B cell (primary cell): ENCODE measurements at regions not wholly inside any gene's neighbourhood (a gene's known extent, or its start where the extent isn't known, plus 50 kb on each side); places are given as distances from the start of the nearest gene placed in this dataset.

Source experiments
- ATAC-seq: fragments of 200-7000 bp; cut with Tn5 transposase; one replicate; pipeline ENCODE4 v1.10.0; 2021; ENCODE audit warnings: low read depth, mild to moderate bottlenecking, moderate number of reproducible peaks, moderate library complexity
- CTCF ChIA-PET: fragments of 350-600 bp; sonication (Branson Sonifier 250); formaldehyde crosslinking; loops from one replicate; lab custom pipeline; 2021; ENCODE audit warnings: antibody characterized with exemption, inconsistent platforms; lab: Charles Lee
- POLR2A ChIA-PET: fragments of 350-600 bp; sonication (Branson Sonifier 250); formaldehyde crosslinking; loops from one replicate; lab custom pipeline; 2021; ENCODE audit warnings: antibody characterized with exemption; lab: Charles Lee
- DNase-seq: peaks from one replicate; pipeline ENCODE4 v3.0.0; 2013
- H2AFZ ChIP-seq: 2 replicates; pipeline ENCODE4 v1.6.1; 2012; ENCODE audit warnings: mild to moderate bottlenecking, low read depth, low read length; ENCODE audit not compliant: insufficient read depth, poor library complexity, severe bottlenecking
- H3K27ac ChIP-seq, 2 donors: 1 replicate in 1 of 2; 2 replicates in 1 of 2; pipeline ENCODE4 v1.5.1; 2012 to 2013; ENCODE audit warnings: low read length in 2 of 2, mild to moderate bottlenecking in 2 of 2, moderate library complexity in 1 of 2
- H3K27me3 ChIP-seq, 4 experiments: fragments of 200-600 bp in 1 of 4; sonication (generic) in 1 of 4; replicated peaks in 1 of 4; 1 replicate in 2 of 4; 2 replicates in 2 of 4; pipeline versions ENCODE4 v1.6.1 to v1.7.0; 2013 to 2016; ENCODE audit warnings: low read length in 3 of 4, mild to moderate bottlenecking in 2 of 4, mixed read lengths in 1 of 4, moderate library complexity in 1 of 4; ENCODE audit not compliant: insufficient read depth in 4 of 4, control insufficient read depth in 3 of 4; ENCODE audit errors: control extremely low read depth in 1 of 4
- H3K36me3 ChIP-seq, 2 experiments: replicated peaks in 1 of 2; 1 replicate in 1 of 2; 2 replicates in 1 of 2; pipeline versions ENCODE4 v1.6.1 to v1.7.1; 2013; ENCODE audit warnings: low read length in 1 of 2; ENCODE audit not compliant: insufficient read depth in 2 of 2, control insufficient read depth in 1 of 2; ENCODE audit errors: control extremely low read depth in 1 of 2, extremely low read depth in 1 of 2
- H3K4me1 ChIP-seq, 2 donors: fragments of 200-600 bp in 1 of 2; sonication (generic) in 1 of 2; 1 replicate in 1 of 2; 2 replicates in 1 of 2; pipeline versions ENCODE4 v1.5.1 to v1.6.1; 2013 to 2017; ENCODE audit warnings: low read length in 2 of 2; ENCODE audit not compliant: control insufficient read depth in 2 of 2, insufficient read depth in 2 of 2
- H3K4me2 ChIP-seq: replicated peaks from 2 replicates; pipeline ENCODE3; 2012; ENCODE audit warnings: mild to moderate bottlenecking, low read depth, low read length; ENCODE audit not compliant: poor library complexity, severe bottlenecking
- H3K4me3 ChIP-seq, 5 experiments: fragments of 200-600 bp in 1 of 5; sonication (generic) in 1 of 5; 1 replicate in 3 of 5; 2 replicates in 2 of 5; pipeline versions ENCODE4 v1.5.1 to v1.7.0; 2011 to 2016; ENCODE audit warnings: low read length in 4 of 5, mild to moderate bottlenecking in 4 of 5, low read depth in 2 of 5, control low read depth in 1 of 5, moderate library complexity in 1 of 5; ENCODE audit not compliant: insufficient read depth in 1 of 5; ENCODE audit errors: control extremely low read depth in 1 of 5, extremely low read depth in 1 of 5
- H3K79me2 ChIP-seq: fragments of 200-600 bp; sonication (generic); one replicate; pipeline ENCODE4 v1.6.0; 2016; ENCODE audit warnings: low read length; ENCODE audit not compliant: control insufficient read depth, insufficient read depth
- H3K9ac ChIP-seq: fragments of 200-600 bp; sonication (generic); 2 replicates; pipeline ENCODE4 v1.6.1; 2017; ENCODE audit warnings: mild to moderate bottlenecking, low read length, moderate library complexity
- H3K9me3 ChIP-seq, 3 donors: one replicate each; pipeline versions ENCODE4 v1.6.1 to v1.7.1; 2013; ENCODE audit warnings: low read length in 2 of 3; ENCODE audit not compliant: control insufficient read depth in 2 of 3, insufficient read depth in 1 of 3; ENCODE audit errors: control extremely low read depth in 1 of 3
- H4K20me1 ChIP-seq: 2 replicates; pipeline ENCODE4 v1.6.0; 2012; ENCODE audit warnings: mild to moderate bottlenecking, low read length; ENCODE audit not compliant: insufficient read depth, control insufficient read depth, poor library complexity, severe bottlenecking
- H3K27ac Mint-ChIP-seq: one replicate; pipeline ENCODE4 v1.8.0; 2021; ENCODE audit warnings: mixed read lengths
- H3K27me3 Mint-ChIP-seq: one replicate; pipeline ENCODE4 v1.8.0; 2021; ENCODE audit warnings: mixed read lengths
- H3K4me1 Mint-ChIP-seq: one replicate; pipeline ENCODE4 v1.8.0; 2021; ENCODE audit warnings: mixed read lengths
- H3K4me3 Mint-ChIP-seq: one replicate; pipeline ENCODE4 v1.8.0; 2021; ENCODE audit warnings: mixed read lengths
- H3K9me3 Mint-ChIP-seq: one replicate; pipeline ENCODE4 v1.8.0; 2022; ENCODE audit warnings: mixed read lengths; ENCODE audit not compliant: insufficient read depth
- EZH2 ChIP-seq: IDR thresholded peaks from 2 replicates; pipeline ENCODE4 v1.6.1; 2012; ENCODE audit warnings: borderline replicate concordance, low read depth, mild to moderate bottlenecking, moderate library complexity, low read length; ENCODE audit not compliant: insufficient read depth, poor library complexity, severe bottlenecking
- WGBS: methylation state at CpG from one replicate; pipeline ENCODE4 v1.1.5; 2013; ENCODE audit warnings: missing lambda C conversion rate; ENCODE audit not compliant: insufficient coverage; 5-methylcytosine and 5-hydroxymethylcytosine counted together
- intact Hi-C: fragments of 100-400 bp; cut with micrococcal nuclease; formaldehyde crosslinking; loops from one replicate; pipeline ENCODE4 v1.10.0; 2022
- TF ChIP-seq, protein P1 (sequence below): fragments of 200-600 bp; IDR thresholded peaks from one replicate; pipeline ENCODE4 v1.8.0; 2022; ENCODE audit warnings: antibody characterized with exemption, mild to moderate bottlenecking

DNA sequence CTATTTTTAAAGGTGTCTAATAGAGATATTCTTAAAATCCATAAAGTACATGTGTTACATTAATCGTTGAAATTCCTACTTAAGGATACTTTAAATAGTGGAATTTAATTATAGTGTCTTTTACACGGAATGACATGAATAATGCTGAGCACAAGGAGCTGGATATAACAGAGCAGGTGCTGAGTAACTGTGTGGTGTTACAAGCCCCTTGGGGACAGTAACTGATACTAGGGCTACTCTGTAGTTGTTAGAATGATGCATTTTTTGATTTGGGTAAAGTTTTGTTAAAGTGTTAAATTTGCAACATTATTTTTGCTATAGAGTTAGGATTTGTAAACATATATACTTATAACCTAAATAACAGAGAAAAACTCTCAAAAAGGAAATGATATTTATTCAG, 1496.1 kb downstream of the OTOL1 start:
- ATAC-seq (no peak), DNase-seq (no peak)
- no peaks in the 10 kb centered on the region for H4K20me1 ChIP-seq
- H3K27ac Mint-ChIP-seq = no peak overlapping the region
- no peaks in the 10 kb centered on the region for H3K4me1 ChIP-seq
- no peaks in the 10 kb centered on the region for H3K36me3 ChIP-seq
- H3K27ac ChIP-seq = no peak overlapping the region
- no peaks in the 10 kb centered on the region for H3K9me3 ChIP-seq
- H3K4me3 ChIP-seq = no peak overlapping the region
- no peak overlapping the region for H2AFZ ChIP-seq
- no peaks in the 10 kb centered on the region for H3K79me2 ChIP-seq
- H3K4me3 Mint-ChIP-seq = no peak overlapping the region
- WGBS = 80% methylated on average over 1 of the region's 2 CpGs
- no peaks in the 10 kb centered on the region for H3K27me3 ChIP-seq
- no peaks in the 10 kb centered on the region for H3K4me1 Mint-ChIP-seq
- H3K9me3 Mint-ChIP-seq = peaks cover 6% of the 10 kb centered on the region
- H3K4me2 ChIP-seq = no peak overlapping the region
- CTCF ChIA-PET = no interaction called here
- POLR2A ChIA-PET = no interaction called here
- H3K27me3 Mint-ChIP-seq = no peaks in the 10 kb centered on the region
- no peak overlapping the region for H3K9ac ChIP-seq
- intact Hi-C loops = no loop called here
- TF ChIP-seq, protein P1, sequence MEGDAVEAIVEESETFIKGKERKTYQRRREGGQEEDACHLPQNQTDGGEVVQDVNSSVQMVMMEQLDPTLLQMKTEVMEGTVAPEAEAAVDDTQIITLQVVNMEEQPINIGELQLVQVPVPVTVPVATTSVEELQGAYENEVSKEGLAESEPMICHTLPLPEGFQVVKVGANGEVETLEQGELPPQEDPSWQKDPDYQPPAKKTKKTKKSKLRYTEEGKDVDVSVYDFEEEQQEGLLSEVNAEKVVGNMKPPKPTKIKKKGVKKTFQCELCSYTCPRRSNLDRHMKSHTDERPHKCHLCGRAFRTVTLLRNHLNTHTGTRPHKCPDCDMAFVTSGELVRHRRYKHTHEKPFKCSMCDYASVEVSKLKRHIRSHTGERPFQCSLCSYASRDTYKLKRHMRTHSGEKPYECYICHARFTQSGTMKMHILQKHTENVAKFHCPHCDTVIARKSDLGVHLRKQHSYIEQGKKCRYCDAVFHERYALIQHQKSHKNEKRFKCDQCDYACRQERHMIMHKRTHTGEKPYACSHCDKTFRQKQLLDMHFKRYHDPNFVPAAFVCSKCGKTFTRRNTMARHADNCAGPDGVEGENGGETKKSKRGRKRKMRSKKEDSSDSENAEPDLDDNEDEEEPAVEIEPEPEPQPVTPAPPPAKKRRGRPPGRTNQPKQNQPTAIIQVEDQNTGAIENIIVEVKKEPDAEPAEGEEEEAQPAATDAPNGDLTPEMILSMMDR = no peak
- no peak for TF ChIP-seq EZH2

DNA sequence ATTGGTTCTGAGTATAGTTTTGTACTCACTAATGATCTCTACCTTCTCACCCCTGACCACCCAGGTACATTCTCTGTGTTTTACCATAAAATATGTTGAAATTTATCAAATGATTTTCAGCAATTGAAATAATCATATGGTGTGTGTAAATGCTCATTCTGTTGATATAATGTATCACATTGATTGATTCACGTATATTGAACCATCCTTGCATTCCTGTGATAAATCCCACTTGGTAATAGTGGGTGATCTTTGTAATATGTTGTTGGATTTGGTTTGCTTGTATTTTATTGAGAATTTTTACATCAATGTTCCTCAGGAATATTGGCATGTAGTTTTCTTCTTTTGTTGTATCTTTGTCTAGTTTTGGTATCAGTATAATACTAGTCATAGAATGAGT, 1497.6 kb downstream of the OTOL1 start:
- intact Hi-C loops = no loop called here
- Histone ChIP-seq H4K20me1 (no peaks in the 10 kb centered on the region), H3K9me3 (no peaks in the 10 kb centered on the region), H3K27ac (no peak overlapping the region), H3K36me3 (no peaks in the 10 kb centered on the region), H3K27me3 (no peaks in the 10 kb centered on the region), H2AFZ (no peak overlapping the region), H3K4me1 (no peaks in the 10 kb centered on the region), H3K79me2 (no peaks in the 10 kb centered on the region), H3K4me3 (no peak overlapping the region), H3K9ac (no peak overlapping the region), H3K4me2 (no peak overlapping the region)
- ChIA-PET POLR2A (no interaction called here), CTCF (no interaction called here)
- Mint-ChIP-seq H3K4me1 (no peaks in the 10 kb centered on the region), H3K9me3 (peaks cover 6% of the 10 kb centered on the region), H3K27ac (no peak overlapping the region), H3K27me3 (no peaks in the 10 kb centered on the region), H3K4me3 (no peak overlapping the region)
- ATAC-seq (no peak), DNase-seq (no peak)
- WGBS = no CpG with 5 or more reads among the region's 1 CpG
- TF ChIP-seq, protein P1 = no peak
- no peak for TF ChIP-seq EZH2
